AG09319 (cell line): ENCODE measurements at regions not wholly inside any gene's neighbourhood (a gene's known extent, or its start where the extent isn't known, plus 50 kb on each side); places are given as distances from the start of the nearest gene placed in this dataset.

Experiments
- DNase-seq: peaks from one replicate; pipeline ENCODE4 v3.0.0-alpha.2; 2010; ENCODE audit warnings: low read depth; ENCODE audit errors: extremely low read depth
- CTCF ChIP-seq: IDR thresholded peaks from 2 replicates; pipeline ENCODE4 v1.5.1; 2011; ENCODE audit warnings: low read depth, mild to moderate bottlenecking, inconsistent platforms, low read length, moderate library complexity

- TF ChIP-seq CTCF = no peak
- DNase-seq = no peak
Measured at GRCh38 chr13:80115616-80116015, 225.3 kb downstream of the SPRY2 start.

- DNase-seq = no peak
- no peak for TF ChIP-seq CTCF
Measured at GRCh38 chr13:80113714-80114454, 227.0 kb downstream of the SPRY2 start.

GRCh38 chr13:80109303-80109702 is 231.6 kb downstream of the SPRY2 start:
- no peak for TF ChIP-seq CTCF
- DNase-seq = no peak

- no peak for DNase-seq
- no peak for TF ChIP-seq CTCF
Measured at GRCh38 chr13:80105350-80105749, 235.6 kb downstream of the SPRY2 start.

- TF ChIP-seq CTCF = no peak
Measured at GRCh38 chr13:80101040-80101439, 239.9 kb downstream of the SPRY2 start.

GRCh38 chr13:80100636-80101035 is 240.3 kb downstream of the SPRY2 start:
- no peak for DNase-seq
- no peak for TF ChIP-seq CTCF

More at GRCh38 chr13:80101040-80101439, 239.9 kb downstream of the SPRY2 start:
- DNase-seq = no peak

GRCh38 chr13:80097561-80097960 is 243.4 kb downstream of the SPRY2 start:
- no peak for TF ChIP-seq CTCF
- DNase-seq = no peak
